SJSA1 (cell line): ENCODE measurements at regions not wholly inside any gene's neighbourhood (a gene's known extent, or its start where the extent isn't known, plus 50 kb on each side); places are given as distances from the start of the nearest gene placed in this dataset.
A peak's percentile ranks its signal among the peaks of the same experiment; 100 is the strongest.
"Not testable (repeated sequence)": the region's sequence is repeated elsewhere in the genome, so short reads cannot be mapped to it uniquely, and the experiment has no call there.

Experiments used
- DNase-seq, 2 experiments: peaks; one replicate each; pipeline ENCODE4 v3.0.0-alpha.2; 2015 to 2020; ENCODE audit warnings: low spot score in 2 of 2, low read depth in 1 of 2
- H3K27ac ChIP-seq: fragments of 250-450 bp; sonication (Bioruptor Pico); 2 replicates; pipeline ENCODE4 v1.5.1; 2020; ENCODE audit warnings: mild to moderate bottlenecking, moderate library complexity
- H3K27me3 ChIP-seq: fragments of 250-450 bp; sonication (Bioruptor Pico); replicated peaks from 2 replicates; pipeline ENCODE4 v1.5.1; 2020; ENCODE audit warnings: mild to moderate bottlenecking, moderate library complexity
- H3K36me3 ChIP-seq: fragments of 250-450 bp; sonication (Bioruptor Pico); 2 replicates; pipeline ENCODE4 v1.5.1; 2020; ENCODE audit warnings: mild to moderate bottlenecking
- H3K4me1 ChIP-seq: fragments of 250-450 bp; sonication (Bioruptor Pico); replicated peaks from 2 replicates; pipeline ENCODE4 v1.6.1; 2021; ENCODE audit warnings: mild to moderate bottlenecking
- H3K4me3 ChIP-seq: fragments of 250-450 bp; sonication (Bioruptor Pico); 2 replicates; pipeline ENCODE4 v1.5.1; 2020; ENCODE audit warnings: mild to moderate bottlenecking
- H3K9me3 ChIP-seq: fragments of 250-450 bp; sonication (Bioruptor Pico); replicated peaks from 2 replicates; pipeline ENCODE4 v1.5.1; 2020; ENCODE audit warnings: mild to moderate bottlenecking

DNA sequence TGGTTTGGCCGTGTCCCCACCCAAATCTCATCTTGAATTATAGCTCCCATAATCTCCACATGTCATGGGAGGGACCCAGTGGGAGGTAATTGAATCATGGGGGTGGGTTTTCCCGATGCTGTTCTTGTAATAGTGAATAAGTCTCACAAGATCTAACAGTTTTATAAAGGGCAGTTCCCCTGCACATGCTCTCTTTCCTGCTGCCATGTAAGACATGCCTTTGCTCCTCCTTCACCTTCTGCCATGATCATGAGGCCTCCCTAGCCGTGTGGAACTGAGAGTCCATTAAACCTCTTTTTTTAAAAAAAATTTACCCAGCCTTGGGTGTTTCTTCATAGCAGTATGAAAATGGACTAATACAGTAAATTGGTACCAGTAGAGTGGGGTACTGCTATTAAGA lies 510.6 kb upstream of the FANCL start:
- H3K27me3 ChIP-seq, H3K4me3 ChIP-seq, H3K36me3 ChIP-seq, DNase-seq, H3K4me1 ChIP-seq, H3K9me3 ChIP-seq, H3K27ac ChIP-seq: not testable (repeated sequence)

DNA sequence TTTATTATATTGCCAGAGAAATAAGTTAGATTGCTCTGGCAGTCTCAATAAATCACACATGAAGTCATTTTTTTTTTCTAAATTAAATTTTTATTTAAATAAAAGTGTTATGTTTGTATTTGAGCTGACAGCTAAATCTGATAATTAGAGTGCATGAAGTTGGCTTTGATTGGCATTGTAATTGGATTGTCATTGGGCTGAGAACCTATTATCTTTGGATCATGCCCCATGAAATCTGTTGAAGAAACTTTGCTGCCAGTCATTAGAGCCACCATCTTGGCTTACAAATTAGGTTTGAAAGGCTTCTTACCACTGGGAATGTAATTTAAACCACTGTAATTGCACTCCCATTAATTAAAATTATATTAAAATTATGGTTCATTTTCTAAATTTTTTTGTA lies 507.9 kb upstream of the FANCL start:
- H3K4me3 ChIP-seq = no peak overlapping the region
- H3K27ac ChIP-seq = no peak overlapping the region
- H3K9me3 ChIP-seq = 0 out of 2 replicates have a peak, but pooled peaks cover 3% of the 10 kb centered on the region
- DNase-seq = no peak
- no peaks in the 10 kb centered on the region for H3K27me3 ChIP-seq
- H3K36me3 ChIP-seq = no peaks in the 10 kb centered on the region
- H3K4me1 ChIP-seq = no peaks in the 10 kb centered on the region

- not testable (repeated sequence) for H3K36me3 ChIP-seq, H3K4me3 ChIP-seq, H3K4me1 ChIP-seq, H3K27ac ChIP-seq, H3K27me3 ChIP-seq, H3K9me3 ChIP-seq, DNase-seq
Measured at GRCh38 chr2:58745334-58745733, 504.2 kb upstream of the FANCL start.

DNA sequence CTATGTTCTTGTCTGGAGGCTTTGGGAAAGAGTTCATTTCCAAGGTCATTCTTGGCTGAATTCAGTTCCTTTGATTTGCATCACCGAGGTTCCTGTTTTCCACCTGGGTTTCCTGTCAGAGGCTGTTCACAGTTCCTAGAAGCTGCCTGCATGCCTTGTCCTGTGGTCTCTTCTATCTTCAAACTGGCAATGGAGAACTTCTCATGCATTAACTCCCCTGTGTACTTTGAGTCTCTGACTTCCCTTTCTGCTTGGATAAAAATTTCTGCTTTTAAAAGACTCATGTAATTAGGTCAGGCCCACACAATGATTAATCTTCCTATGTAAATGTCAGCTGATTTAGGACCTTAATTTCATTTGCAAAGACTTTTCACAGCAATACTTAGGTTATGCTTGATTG lies 499.3 kb upstream of the FANCL start:
- DNase-seq = no peak
- H3K36me3 ChIP-seq = no peaks in the 10 kb centered on the region
- no peak overlapping the region for H3K4me3 ChIP-seq
- 0 out of 2 replicates have a peak, but pooled peaks cover 3% of the 10 kb centered on the region for H3K27me3 ChIP-seq
- H3K9me3 ChIP-seq = 0 out of 2 replicates have a peak, but pooled peaks cover 3% of the 10 kb centered on the region
- no peaks in the 10 kb centered on the region for H3K4me1 ChIP-seq
- no peak overlapping the region for H3K27ac ChIP-seq

DNA sequence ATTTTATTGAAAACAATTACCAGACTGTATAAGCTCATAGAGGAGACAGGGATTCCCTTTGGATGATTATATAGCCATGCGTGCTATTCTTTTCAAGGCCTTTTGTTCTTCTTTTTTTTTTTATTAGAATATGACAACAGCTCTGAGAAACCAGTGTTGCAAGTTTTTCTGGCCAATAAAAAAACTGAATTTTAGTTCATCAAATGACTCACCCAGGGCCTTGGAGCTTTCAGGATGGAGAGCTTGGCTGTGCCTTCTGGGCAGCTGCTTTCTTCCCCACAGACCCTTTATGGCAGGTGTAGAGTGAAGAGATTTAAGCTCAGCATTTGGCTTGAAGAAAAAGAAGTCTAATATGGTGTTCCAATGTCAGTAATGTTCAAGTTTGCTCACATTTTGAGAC lies 497.9 kb upstream of the FANCL start:
- no peak for DNase-seq
- Histone ChIP-seq H3K27ac (no peak overlapping the region), H3K36me3 (no peaks in the 10 kb centered on the region), H3K4me3 (no peak overlapping the region), H3K9me3 (no peaks in the 10 kb centered on the region), H3K4me1 (no peaks in the 10 kb centered on the region), H3K27me3 (0 out of 2 replicates have a peak, but pooled peaks cover 3% of the 10 kb centered on the region)

- Histone ChIP-seq H3K9me3 (no peaks in the 10 kb centered on the region), H3K27ac (no peak overlapping the region), H3K4me1 (no peaks in the 10 kb centered on the region), H3K36me3 (no peaks in the 10 kb centered on the region), H3K27me3 (0 out of 2 replicates have a peak, but pooled peaks cover 3% of the 10 kb centered on the region), H3K4me3 (no peak overlapping the region)
- peak in 1 of 2 experiments; percentile 15 for DNase-seq
Measured at GRCh38 chr2:58734365-58734764, 493.2 kb upstream of the FANCL start.

- Histone ChIP-seq H3K4me1 (no peaks in the 10 kb centered on the region), H3K4me3 (no peak overlapping the region), H3K27ac (no peak overlapping the region), H3K36me3 (no peaks in the 10 kb centered on the region), H3K27me3 (0 out of 2 replicates have a peak, but pooled peaks cover 3% of the 10 kb centered on the region), H3K9me3 (no peaks in the 10 kb centered on the region)
- no peak for DNase-seq
Measured at GRCh38 chr2:58732999-58733398, 491.9 kb upstream of the FANCL start.

- Histone ChIP-seq H3K4me1 (no peaks in the 10 kb centered on the region), H3K27ac (no peak overlapping the region), H3K36me3 (no peaks in the 10 kb centered on the region), H3K27me3 (no peaks in the 10 kb centered on the region), H3K4me3 (no peak overlapping the region), H3K9me3 (no peaks in the 10 kb centered on the region)
- DNase-seq = no peak
Measured at GRCh38 chr2:58731488-58731869, 490.4 kb upstream of the FANCL start.

GRCh38 chr2:58730764-58731487 lies 489.8 kb upstream of the FANCL start:
- no peak for DNase-seq
- no peak overlapping the region for H3K4me3 ChIP-seq
- H3K36me3 ChIP-seq = no peaks in the 10 kb centered on the region
- H3K27me3 ChIP-seq = no peaks in the 10 kb centered on the region
- H3K27ac ChIP-seq = no peak overlapping the region
- no peaks in the 10 kb centered on the region for H3K9me3 ChIP-seq
- no peaks in the 10 kb centered on the region for H3K4me1 ChIP-seq

GRCh38 chr2:58727981-58728656 lies 487.0 kb upstream of the FANCL start:
- H3K4me1 ChIP-seq = no peaks in the 10 kb centered on the region
- no peak overlapping the region for H3K27ac ChIP-seq
- H3K27me3 ChIP-seq = no peaks in the 10 kb centered on the region
- H3K36me3 ChIP-seq = no peaks in the 10 kb centered on the region
- no peaks in the 10 kb centered on the region for H3K9me3 ChIP-seq
- H3K4me3 ChIP-seq = no peak overlapping the region
- no peak for DNase-seq

- Histone ChIP-seq H3K9me3 (no peaks in the 10 kb centered on the region), H3K27ac (no peak overlapping the region), H3K27me3 (no peaks in the 10 kb centered on the region), H3K36me3 (no peaks in the 10 kb centered on the region), H3K4me3 (no peak overlapping the region), H3K4me1 (no peaks in the 10 kb centered on the region)
- no peak for DNase-seq
Measured at GRCh38 chr2:58721912-58722591, 480.9 kb upstream of the FANCL start.

- DNase-seq = no peak
- no peak overlapping the region for H3K4me3 ChIP-seq
- H3K9me3 ChIP-seq = no peaks in the 10 kb centered on the region
- no peaks in the 10 kb centered on the region for H3K27me3 ChIP-seq
- H3K36me3 ChIP-seq = no peaks in the 10 kb centered on the region
- no peak overlapping the region for H3K27ac ChIP-seq
- H3K4me1 ChIP-seq = no peaks in the 10 kb centered on the region
Measured at GRCh38 chr2:58720770-58721697, 479.9 kb upstream of the FANCL start.

DNA sequence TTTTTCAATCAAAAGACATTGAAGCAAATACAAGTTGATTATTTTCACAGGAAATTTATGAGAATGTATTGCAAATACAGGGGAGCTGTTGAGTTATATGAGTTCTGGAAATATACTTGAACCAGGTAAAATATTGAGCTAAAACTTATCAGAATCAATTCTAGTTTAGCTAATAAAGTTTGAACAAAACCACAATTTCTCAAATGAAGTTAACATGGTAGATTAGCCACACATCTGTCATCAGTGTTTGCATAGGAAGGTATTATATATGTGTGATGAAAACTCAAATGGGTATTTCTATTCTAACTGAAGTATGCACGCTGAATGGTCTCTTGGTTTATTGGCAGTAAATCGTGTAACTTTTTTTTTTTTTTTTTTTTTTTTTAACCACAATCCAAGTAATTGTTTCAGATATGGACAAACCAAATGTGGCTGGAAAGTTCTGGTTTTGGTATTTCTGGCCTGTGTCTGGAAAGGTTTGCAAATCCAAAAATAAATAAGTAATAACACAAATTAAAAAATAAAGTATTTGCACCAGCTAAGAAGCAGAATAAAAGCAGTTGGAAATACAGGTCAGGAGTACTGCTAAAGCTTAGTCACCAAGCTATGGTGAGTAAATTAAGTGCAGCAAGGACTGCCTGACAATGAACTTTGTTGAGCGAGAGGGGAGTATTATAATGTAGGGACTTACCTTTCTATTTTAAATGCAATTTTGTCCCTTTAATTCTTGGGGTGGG lies 479.1 kb upstream of the FANCL start:
- Histone ChIP-seq H3K4me3 (no peak overlapping the region), H3K4me1 (no peaks in the 10 kb centered on the region), H3K36me3 (no peaks in the 10 kb centered on the region), H3K9me3 (no peaks in the 10 kb centered on the region), H3K27me3 (no peaks in the 10 kb centered on the region), H3K27ac (no peak overlapping the region)
- no peak for DNase-seq
